Activated CD8-positive, alpha-beta T cell treated with anti-CD3 and anti-CD28 coated beads, Interleukin-2, amount 10 ng/mL, durations not matched to agents 7 days and 5 days (primary cell): ENCODE measurements at regions not wholly inside any gene's neighbourhood (a gene's known extent, or its start where the extent isn't known, plus 50 kb on each side); places are given as distances from the start of the nearest gene placed in this dataset.

Experiments
- ATAC-seq: fragments of 150-1000 bp; cut with Tn5 transposase; one replicate; pipeline ENCODE4 v1.10.0; 2021; ENCODE audit warnings: moderate library complexity
- CTCF ChIA-PET: fragments of 350-600 bp; sonication (Branson Sonifier 250); formaldehyde crosslinking; loops from one replicate; lab custom pipeline; 2021; ENCODE audit warnings: antibody characterized with exemption; lab: Charles Lee
- POLR2A ChIA-PET: fragments of 350-600 bp; sonication (Branson Sonifier 250); formaldehyde crosslinking; loops from one replicate; lab custom pipeline; 2021; ENCODE audit warnings: antibody characterized with exemption; lab: Charles Lee
- DNase-seq: peaks from one replicate; pipeline ENCODE4 v3.0.0-alpha.2; 2020
- H3K27ac Mint-ChIP-seq: one replicate; pipeline ENCODE4 v1.8.0; 2021; ENCODE audit warnings: mild to moderate bottlenecking, mixed read lengths
- H3K27me3 Mint-ChIP-seq: one replicate; pipeline ENCODE4 v1.8.0; 2021; ENCODE audit warnings: low read depth, mixed read lengths
- H3K36me3 Mint-ChIP-seq: one replicate; pipeline ENCODE4 v1.8.0; 2021; ENCODE audit warnings: low read depth, mixed read lengths
- H3K4me1 Mint-ChIP-seq: one replicate; pipeline ENCODE4 v1.8.0; 2021; ENCODE audit warnings: low read depth, mixed read lengths
- H3K4me3 Mint-ChIP-seq: one replicate; pipeline ENCODE4 v1.8.0; 2021; ENCODE audit warnings: mild to moderate bottlenecking, mixed read lengths
- H3K9me3 Mint-ChIP-seq: one replicate; pipeline ENCODE4 v1.8.0; 2022; ENCODE audit warnings: mixed read lengths; ENCODE audit not compliant: insufficient read depth

GRCh38 chr3:70565861-70566260 is 253.4 kb upstream of the MDFIC2 start:
- no peak for ATAC-seq
- Mint-ChIP-seq H3K4me1 (no peaks in the 10 kb centered on the region), H3K36me3 (no peaks in the 10 kb centered on the region), H3K9me3 (peaks cover 6% of the 10 kb centered on the region), H3K27me3 (no peaks in the 10 kb centered on the region), H3K4me3 (no peak overlapping the region), H3K27ac (no peak overlapping the region)
- ChIA-PET CTCF (no interaction called here), POLR2A (no interaction called here)
- no peak for DNase-seq

GRCh38 chr3:70564552-70564951 is 252.1 kb upstream of the MDFIC2 start:
- H3K36me3 Mint-ChIP-seq: no peaks in the 10 kb centered on the region
- no peak for DNase-seq
- no peak overlapping the region for H3K4me3 Mint-ChIP-seq
- no peaks in the 10 kb centered on the region for H3K27me3 Mint-ChIP-seq
- peaks cover 6% of the 10 kb centered on the region for H3K9me3 Mint-ChIP-seq
- POLR2A ChIA-PET: no interaction called here
- no peak overlapping the region for H3K27ac Mint-ChIP-seq
- CTCF ChIA-PET: interaction anchor here (2.4 kb wide), 1 partner anchor 14 kb away, joined by 9 read pairs; no protein-coding TSS in a partner anchor
- no peak for ATAC-seq
- no peaks in the 10 kb centered on the region for H3K4me1 Mint-ChIP-seq

- peaks cover 4% of the 10 kb centered on the region for H3K4me1 Mint-ChIP-seq
- no peaks in the 10 kb centered on the region for H3K36me3 Mint-ChIP-seq
- no peak overlapping the region for H3K27ac Mint-ChIP-seq
- ChIA-PET CTCF (no interaction called here), POLR2A (no interaction called here)
- DNase-seq (no peak), ATAC-seq (no peak)
- H3K27me3 Mint-ChIP-seq: peaks cover 3% of the 10 kb centered on the region
- no peak overlapping the region for H3K4me3 Mint-ChIP-seq
- H3K9me3 Mint-ChIP-seq: peaks cover 6% of the 10 kb centered on the region
These were observed 249.4 kb upstream of the MDFIC2 start for GRCh38 chr3:70561796-70562195.

- POLR2A ChIA-PET: no interaction called here
- no peak for ATAC-seq
These were observed 246.5 kb upstream of the MDFIC2 start for GRCh38 chr3:70558956-70559355.

GRCh38 chr3:70557976-70558375 is 245.5 kb upstream of the MDFIC2 start:
- ATAC-seq (no peak), DNase-seq (no peak)
- H3K4me1 Mint-ChIP-seq: peaks cover 4% of the 10 kb centered on the region
- ChIA-PET POLR2A (no interaction called here), CTCF (interaction anchor here (0.9 kb wide), 1 partner anchor 8 kb away, joined by 3 read pairs; no protein-coding TSS in a partner anchor)
- H3K27ac Mint-ChIP-seq: no peak overlapping the region
- no peak overlapping the region for H3K4me3 Mint-ChIP-seq
- no peaks in the 10 kb centered on the region for H3K36me3 Mint-ChIP-seq
- no peaks in the 10 kb centered on the region for H3K9me3 Mint-ChIP-seq
- H3K27me3 Mint-ChIP-seq: peaks cover 3% of the 10 kb centered on the region

More at GRCh38 chr3:70558956-70559355, 246.5 kb upstream of the MDFIC2 start:
- Mint-ChIP-seq H3K4me1 (peaks cover 4% of the 10 kb centered on the region), H3K27me3 (peaks cover 3% of the 10 kb centered on the region), H3K27ac (no peak overlapping the region), H3K4me3 (no peak overlapping the region), H3K9me3 (peaks cover 6% of the 10 kb centered on the region), H3K36me3 (no peaks in the 10 kb centered on the region)
- no peak for DNase-seq
- CTCF ChIA-PET: interaction anchor here (0.9 kb wide), 1 partner anchor 9 kb away, joined by 3 read pairs; no protein-coding TSS in a partner anchor

GRCh38 chr3:70556056-70556455 is 243.6 kb upstream of the MDFIC2 start:
- H3K36me3 Mint-ChIP-seq: no peaks in the 10 kb centered on the region
- no peak for ATAC-seq
- H3K27ac Mint-ChIP-seq: no peak overlapping the region
- peaks cover 3% of the 10 kb centered on the region for H3K27me3 Mint-ChIP-seq
- H3K4me1 Mint-ChIP-seq: peaks cover 4% of the 10 kb centered on the region
- no peak overlapping the region for H3K4me3 Mint-ChIP-seq
- ChIA-PET POLR2A (no interaction called here), CTCF (no interaction called here)
- no peak for DNase-seq
- H3K9me3 Mint-ChIP-seq: no peaks in the 10 kb centered on the region

GRCh38 chr3:70554170-70554569 is 241.7 kb upstream of the MDFIC2 start:
- ChIA-PET CTCF (interaction anchor here (1.0 kb wide), 1 partner anchor 1099 kb away, joined by 3 read pairs; no protein-coding TSS in a partner anchor), POLR2A (no interaction called here)
- Mint-ChIP-seq H3K27ac (no peak overlapping the region), H3K9me3 (no peaks in the 10 kb centered on the region), H3K27me3 (peaks cover 6% of the 10 kb centered on the region), H3K4me3 (no peak overlapping the region), H3K4me1 (peaks cover 4% of the 10 kb centered on the region), H3K36me3 (no peaks in the 10 kb centered on the region)
- no peak for ATAC-seq
- DNase-seq: no peak

GRCh38 chr3:70550723-70551319 is 238.4 kb upstream of the MDFIC2 start:
- POLR2A ChIA-PET: no interaction called here
- Mint-ChIP-seq H3K9me3 (no peaks in the 10 kb centered on the region), H3K27me3 (peaks cover 3% of the 10 kb centered on the region), H3K4me3 (no peak overlapping the region), H3K36me3 (no peaks in the 10 kb centered on the region), H3K27ac (no peak overlapping the region), H3K4me1 (no peaks in the 10 kb centered on the region)
- DNase-seq (peak; percentile 78), ATAC-seq (peak; percentile 84)
- CTCF ChIA-PET: interaction anchor here (0.6 to 2.6 kb wide), 28 partner anchors 8 to 1130 kb away, joined by 3 to 19 read pairs (median 4); no protein-coding TSS in a partner anchor

GRCh38 chr3:70546679-70547078 is 234.2 kb upstream of the MDFIC2 start:
- Mint-ChIP-seq H3K27me3 (peaks cover 10% of the 10 kb centered on the region), H3K9me3 (no peaks in the 10 kb centered on the region), H3K36me3 (no peaks in the 10 kb centered on the region), H3K4me3 (no peak overlapping the region), H3K4me1 (no peaks in the 10 kb centered on the region), H3K27ac (no peak overlapping the region)
- DNase-seq (no peak), ATAC-seq (no peak)
- CTCF ChIA-PET: no interaction called here
- POLR2A ChIA-PET: no interaction called here

- no peaks in the 10 kb centered on the region for H3K9me3 Mint-ChIP-seq
- peaks cover 8% of the 10 kb centered on the region for H3K27me3 Mint-ChIP-seq
- no peaks in the 10 kb centered on the region for H3K36me3 Mint-ChIP-seq
- DNase-seq (no peak), ATAC-seq (no peak)
- H3K27ac Mint-ChIP-seq: no peak overlapping the region
- CTCF ChIA-PET: no interaction called here
- H3K4me3 Mint-ChIP-seq: no peak overlapping the region
- no peaks in the 10 kb centered on the region for H3K4me1 Mint-ChIP-seq
- POLR2A ChIA-PET: no interaction called here
These were observed 231.1 kb upstream of the MDFIC2 start for GRCh38 chr3:70543493-70543892.

GRCh38 chr3:70539908-70540307 is 227.5 kb upstream of the MDFIC2 start:
- DNase-seq: no peak
- POLR2A ChIA-PET: interaction anchor here (0.6 kb wide), 1 partner anchor 316 kb away, joined by 3 read pairs; no protein-coding TSS in a partner anchor
- CTCF ChIA-PET: no interaction called here
- peaks cover 14% of the 10 kb centered on the region for H3K27me3 Mint-ChIP-seq
- no peak for ATAC-seq
- no peak overlapping the region for H3K4me3 Mint-ChIP-seq
- no peak overlapping the region for H3K27ac Mint-ChIP-seq
- no peaks in the 10 kb centered on the region for H3K36me3 Mint-ChIP-seq
- no peaks in the 10 kb centered on the region for H3K4me1 Mint-ChIP-seq
- no peaks in the 10 kb centered on the region for H3K9me3 Mint-ChIP-seq

- H3K4me3 Mint-ChIP-seq: no peak overlapping the region
- peaks cover 7% of the 10 kb centered on the region for H3K27me3 Mint-ChIP-seq
- no peak overlapping the region for H3K27ac Mint-ChIP-seq
- DNase-seq (no peak), ATAC-seq (no peak)
- no peaks in the 10 kb centered on the region for H3K4me1 Mint-ChIP-seq
- no peaks in the 10 kb centered on the region for H3K36me3 Mint-ChIP-seq
- ChIA-PET POLR2A (no interaction called here), CTCF (interaction anchor here (1.2 kb wide), 1 partner anchor 1150 kb away, joined by 3 read pairs; no protein-coding TSS in a partner anchor)
- no peaks in the 10 kb centered on the region for H3K9me3 Mint-ChIP-seq
These were observed 220.4 kb upstream of the MDFIC2 start for GRCh38 chr3:70532806-70533205.
